ENCODE measurements at regions not wholly inside any gene's neighbourhood (a gene's known extent, or its start where the extent isn't known, plus 50 kb on each side); places are given as distances from the start of the nearest gene placed in this dataset.

DNA sequence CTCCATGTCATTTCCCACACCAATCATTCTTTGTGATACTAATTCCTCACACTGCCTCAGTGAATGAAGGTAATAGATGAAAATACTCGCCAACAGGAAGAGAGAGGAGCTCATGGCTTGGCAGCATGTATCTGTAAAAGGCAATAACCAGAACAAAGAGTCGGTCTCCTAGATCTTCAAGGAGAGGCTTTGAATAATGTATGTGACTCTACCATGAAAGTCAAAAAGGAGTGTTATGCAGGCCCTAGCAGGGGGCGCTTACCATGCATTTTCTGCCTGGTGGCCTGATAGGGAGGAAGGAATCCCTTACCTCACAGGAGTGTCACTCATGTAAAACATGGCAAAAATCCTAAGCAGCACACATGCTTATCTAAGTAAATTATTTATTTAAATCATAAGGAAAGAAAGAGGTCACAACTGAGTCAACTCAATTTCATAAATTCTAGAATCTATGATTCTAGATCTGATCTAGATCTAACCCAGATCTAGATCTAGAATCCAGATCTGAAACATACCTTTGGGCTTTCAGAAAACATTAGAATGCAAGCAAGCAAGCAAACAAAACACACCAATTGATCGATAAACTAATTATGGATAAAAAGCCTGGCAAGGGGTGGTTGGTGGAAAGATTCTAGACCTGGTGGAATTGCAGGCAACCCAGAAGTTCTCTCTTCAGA, 226.3 kb upstream of the KLF6 start:
- ChIA-PET CTCF (no interaction called here), POLR2A (no interaction called here)

GRCh38 chr10:4008676-4009382, 223.8 kb upstream of the KLF6 start:
- CTCF ChIA-PET, result no interaction called here
- POLR2A ChIA-PET, result no interaction called here

- ChIA-PET CTCF (no interaction called here), POLR2A (no interaction called here)
These were observed 222.8 kb upstream of the KLF6 start for GRCh38 chr10:4007771-4008170.

- ChIA-PET CTCF (no interaction called here), POLR2A (no interaction called here)
These were observed 221.8 kb upstream of the KLF6 start for GRCh38 chr10:4006858-4007257.

DNA sequence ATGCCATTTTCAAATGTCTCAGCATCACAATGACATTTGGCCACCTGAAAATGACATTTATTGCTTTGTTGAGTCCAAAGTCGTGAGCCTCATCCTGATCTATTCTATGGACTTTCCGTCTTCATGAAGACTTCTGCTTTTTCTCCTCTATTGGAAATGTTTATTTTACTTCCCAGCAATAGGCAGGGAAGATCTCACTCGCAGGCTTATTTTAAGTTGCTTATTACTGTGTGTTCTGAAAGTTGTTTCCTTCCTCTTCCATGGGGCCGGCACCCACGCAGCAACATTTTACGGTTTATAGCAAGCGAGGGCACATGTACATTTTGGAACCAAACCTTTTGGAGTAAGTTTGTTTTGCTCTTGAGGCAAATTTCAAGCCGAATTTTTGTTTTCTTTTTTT, 221.0 kb upstream of the KLF6 start:
- POLR2A ChIA-PET, result no interaction called here
- CTCF ChIA-PET, result no interaction called here

GRCh38 chr10:4004990-4005389, 220.0 kb upstream of the KLF6 start:
- CTCF ChIA-PET, result no interaction called here
- POLR2A ChIA-PET, result no interaction called here

GRCh38 chr10:4004144-4004543, 219.1 kb upstream of the KLF6 start:
- ChIA-PET POLR2A (no interaction called here), CTCF (no interaction called here)

- ChIA-PET POLR2A (no interaction called here), CTCF (no interaction called here)
These were observed 218.5 kb upstream of the KLF6 start for GRCh38 chr10:4003348-4003973.

DNA sequence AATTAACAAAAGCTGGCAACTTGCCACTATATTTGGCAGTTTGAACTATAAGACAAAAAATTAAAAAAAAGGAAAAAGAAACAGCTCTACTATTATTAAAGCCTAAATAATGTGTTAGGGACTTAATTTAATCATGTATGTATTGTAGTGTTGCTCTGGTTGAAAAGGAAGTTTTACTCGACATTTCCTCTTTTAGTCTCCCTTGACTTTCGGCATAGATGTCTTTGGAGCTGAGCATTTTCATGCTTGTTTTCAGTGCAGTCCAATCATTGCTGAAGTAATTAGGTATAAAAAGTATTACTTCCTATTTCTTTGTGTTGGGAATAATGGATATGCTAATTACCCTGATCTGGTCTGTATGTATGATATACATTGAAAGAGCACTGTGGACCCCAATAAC, 216.8 kb upstream of the KLF6 start:
- POLR2A ChIA-PET, result no interaction called here
- CTCF ChIA-PET, result no interaction called here

GRCh38 chr10:3999642-4000041, 214.6 kb upstream of the KLF6 start:
- ChIA-PET POLR2A (no interaction called here), CTCF (no interaction called here)

DNA sequence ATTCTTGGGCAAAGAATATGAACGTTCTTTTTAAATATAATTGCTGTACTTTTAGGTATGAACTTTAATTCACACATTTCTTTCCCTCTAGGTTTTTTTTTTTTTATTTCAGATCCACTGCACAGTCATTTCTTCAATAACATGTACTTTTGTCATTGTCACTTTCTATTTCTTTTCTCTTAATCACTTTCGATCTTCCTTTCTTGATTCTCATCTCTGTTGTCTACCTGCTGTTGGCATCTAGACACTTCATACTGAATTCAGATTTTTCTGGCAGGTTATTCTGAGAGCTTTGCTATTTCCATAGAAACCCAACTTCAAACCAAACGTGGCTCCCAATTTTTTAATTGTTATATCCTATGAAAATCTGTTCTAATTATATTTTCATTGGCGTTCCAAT, 211.7 kb upstream of the KLF6 start:
- CTCF ChIA-PET, result no interaction called here
- POLR2A ChIA-PET, result no interaction called here

DNA sequence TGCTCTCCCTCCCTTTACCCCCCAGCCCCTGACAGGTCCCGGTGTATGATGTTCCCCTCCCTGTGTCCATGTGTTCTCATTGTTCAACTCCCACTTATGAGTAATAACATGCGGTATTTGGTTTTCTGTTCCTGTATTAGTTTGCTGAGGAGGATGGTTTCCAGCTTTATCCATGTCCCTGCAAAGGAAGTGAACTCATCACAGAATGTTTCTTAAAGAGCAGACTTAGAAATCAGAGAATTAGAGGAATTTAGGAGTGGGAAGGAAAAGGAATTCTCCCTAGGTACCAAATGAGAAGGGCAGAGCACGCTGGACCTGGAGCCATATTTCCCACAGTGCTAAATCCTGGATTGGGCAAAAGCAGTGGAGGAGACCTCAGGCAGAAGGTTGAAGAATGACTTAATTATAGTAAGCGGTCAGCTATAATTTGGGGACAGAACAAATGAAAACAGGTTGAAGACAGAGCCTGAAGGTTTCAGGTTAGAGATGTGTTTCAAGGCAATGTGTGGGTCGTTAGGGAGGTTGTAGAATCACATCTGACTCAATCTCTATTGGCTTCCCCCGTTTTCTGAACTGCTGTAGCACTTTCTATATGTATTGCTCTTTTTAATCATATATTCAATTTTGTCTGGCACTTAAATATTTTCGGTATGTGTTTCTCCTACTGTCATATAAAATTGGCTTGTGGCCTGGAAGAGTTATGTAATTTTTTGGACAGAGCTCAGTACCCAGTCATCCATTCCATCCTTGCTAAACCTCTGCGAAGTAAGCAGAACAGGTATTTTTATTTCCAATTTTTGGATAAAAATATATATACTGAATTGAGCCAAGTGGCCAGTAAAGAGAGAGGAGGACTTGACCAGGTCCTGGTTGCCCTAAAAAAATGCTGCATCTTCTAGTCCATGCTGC, 210.5 kb upstream of the KLF6 start:
- ChIA-PET CTCF (no interaction called here), POLR2A (no interaction called here)

DNA sequence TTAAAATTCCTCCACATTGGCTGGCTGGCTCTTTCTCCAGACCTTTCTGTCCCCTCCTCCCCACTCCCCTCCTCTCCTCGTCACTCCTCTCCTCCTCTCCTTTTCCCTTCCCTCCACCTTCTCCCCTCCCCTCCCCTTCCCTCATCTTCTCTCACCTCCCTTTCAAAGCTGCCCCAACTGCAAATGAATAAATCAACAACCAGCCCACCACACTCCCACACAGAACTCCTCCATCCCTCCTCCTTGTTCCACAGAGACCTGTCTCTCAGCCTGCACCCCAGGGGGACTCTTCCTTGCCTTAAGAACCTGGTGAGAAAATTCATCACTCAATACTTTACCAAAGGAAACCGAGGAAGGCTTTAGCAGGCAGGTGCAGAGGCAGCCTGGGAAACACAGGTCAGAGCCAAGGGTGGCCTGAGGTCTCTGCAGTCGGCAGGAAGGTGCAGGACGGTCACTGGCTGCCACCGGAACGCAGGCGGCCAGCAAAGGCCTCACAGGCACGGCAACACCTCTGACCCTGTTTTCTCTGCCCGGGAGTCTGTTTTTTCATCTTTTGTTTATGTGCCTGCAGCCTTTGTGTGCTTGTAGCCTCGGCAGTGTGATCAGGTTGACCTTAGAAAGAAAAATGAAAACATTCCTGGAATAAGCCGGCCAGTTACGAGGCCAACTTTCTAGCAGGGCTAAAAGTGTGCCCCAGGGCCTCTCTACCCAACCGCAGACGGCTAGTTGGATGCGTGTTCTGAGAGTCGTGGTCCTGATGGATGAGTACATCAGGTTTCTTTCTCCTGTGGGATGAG, 207.6 kb upstream of the KLF6 start:
- CTCF ChIA-PET, result no interaction called here
- POLR2A ChIA-PET, result no interaction called here

DNA sequence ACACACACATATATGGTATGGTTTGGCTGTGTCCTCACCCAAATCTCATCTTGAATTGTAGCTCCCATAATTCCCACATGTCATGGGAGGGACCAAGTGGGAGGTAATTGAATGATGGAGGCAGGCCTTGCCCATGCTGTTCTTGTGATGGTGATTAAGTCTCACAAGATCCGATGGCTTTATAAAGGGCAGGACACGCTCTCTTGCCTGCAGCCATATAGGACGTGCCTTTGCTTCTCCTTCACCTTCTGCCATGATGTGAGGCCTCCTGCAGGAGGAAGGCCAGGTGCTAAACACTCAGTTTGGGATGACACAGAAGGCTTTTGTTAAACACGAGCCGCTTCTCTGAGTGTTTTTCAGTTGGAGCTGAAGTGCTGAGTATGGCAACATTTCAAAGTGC, 205.3 kb upstream of the KLF6 start:
- ChIA-PET CTCF (interaction anchor here (1.2 kb wide), 1 partner anchor 11 kb away, joined by 4 read pairs; no protein-coding TSS in a partner anchor), POLR2A (no interaction called here)

DNA sequence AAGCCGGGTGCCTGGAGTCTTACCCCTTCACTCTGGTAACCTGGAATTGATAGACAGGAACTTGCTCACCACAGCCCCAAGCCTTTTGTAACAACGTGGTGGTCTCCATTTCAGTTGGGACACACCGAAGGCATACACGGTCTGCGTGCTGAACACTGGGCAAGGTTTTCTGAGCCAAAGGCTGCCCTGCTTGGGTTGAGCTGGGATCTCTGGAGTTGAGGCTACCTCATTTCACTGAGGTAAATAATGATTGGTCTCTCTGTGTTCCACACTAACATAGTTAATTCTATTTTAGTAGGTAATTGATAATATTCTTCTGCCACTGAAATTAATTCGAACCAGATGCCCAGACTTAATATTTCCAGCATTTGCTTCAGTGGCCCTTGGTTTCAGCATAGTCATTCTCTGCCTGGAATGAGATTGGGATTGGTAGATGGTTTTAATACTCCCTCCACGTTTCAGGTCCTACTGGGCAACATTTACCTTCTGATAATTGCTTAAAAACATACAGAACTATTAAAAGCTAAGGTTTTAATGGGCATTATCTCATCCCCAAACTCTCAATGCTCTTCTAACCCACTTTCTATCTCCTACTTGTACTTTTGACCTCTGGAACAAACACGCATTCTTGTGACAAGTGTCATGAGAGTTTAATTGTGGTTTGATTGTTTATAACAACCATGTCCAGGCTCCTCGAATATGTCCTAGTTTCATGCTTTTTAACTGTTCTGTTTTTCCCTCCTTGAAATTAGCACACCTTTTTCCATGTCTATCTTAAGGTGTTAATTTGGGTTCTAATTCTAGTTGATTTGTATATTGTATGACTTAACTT, 202.3 kb upstream of the KLF6 start:
- ChIA-PET CTCF (no interaction called here), POLR2A (no interaction called here)

- POLR2A ChIA-PET, result no interaction called here
- CTCF ChIA-PET, result no interaction called here
These were observed 201.6 kb upstream of the KLF6 start for GRCh38 chr10:3986493-3987142.

- CTCF ChIA-PET, result no interaction called here
These were observed 197.9 kb upstream of the KLF6 start for GRCh38 chr10:3982746-3983442.

DNA sequence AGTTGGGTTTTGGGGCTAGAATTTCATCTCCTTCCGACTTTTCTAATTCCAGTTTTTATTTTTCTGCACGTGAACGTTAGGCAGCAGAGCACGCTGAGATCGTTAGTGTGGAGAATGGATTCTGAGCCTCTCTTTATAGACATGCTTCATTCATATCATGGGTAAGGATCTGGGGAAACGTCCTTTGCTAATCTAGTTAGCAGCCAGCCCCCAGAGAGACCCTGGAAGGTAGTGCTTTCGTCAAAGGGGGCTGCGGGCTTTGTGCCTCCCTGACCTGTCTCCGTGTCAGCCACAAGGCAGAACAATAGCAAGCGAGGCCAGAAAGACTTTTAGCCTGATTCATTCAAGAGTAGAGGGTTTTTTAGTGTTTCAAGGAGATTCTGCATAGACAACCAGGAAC, 196.3 kb upstream of the KLF6 start:
- POLR2A ChIA-PET, result interaction anchor here (0.7 kb wide), 1 partner anchor 36 kb away, joined by 4 read pairs; no protein-coding TSS in a partner anchor
- CTCF ChIA-PET, result interaction anchor here (0.5 to 1.7 kb wide), 2 partner anchors 9 to 171 kb away, joined by 3 to 4 read pairs; no protein-coding TSS in a partner anchor

More at GRCh38 chr10:3982746-3983442, 197.9 kb upstream of the KLF6 start:
- POLR2A ChIA-PET, result no interaction called here

All from activated CD8-positive, alpha-beta memory T cell treated with anti-CD3 and anti-CD28 coated beads for 36 hours (primary cell).